ENCODE measurements at regions not wholly inside any gene's neighbourhood (a gene's known extent, or its start where the extent isn't known, plus 50 kb on each side); places are given as distances from the start of the nearest gene placed in this dataset.

- no peak overlapping the region for H3K27ac ChIP-seq
- no peak overlapping the region for H3K4me3 ChIP-seq
Observed at GRCh38 chr11:45725776-45726492, 60.5 kb upstream of the CHST1 start.

- Histone ChIP-seq H3K27ac (no peak overlapping the region), H3K4me3 (no peak overlapping the region)
Observed at GRCh38 chr11:45725121-45725520, 59.7 kb upstream of the CHST1 start.

DNA sequence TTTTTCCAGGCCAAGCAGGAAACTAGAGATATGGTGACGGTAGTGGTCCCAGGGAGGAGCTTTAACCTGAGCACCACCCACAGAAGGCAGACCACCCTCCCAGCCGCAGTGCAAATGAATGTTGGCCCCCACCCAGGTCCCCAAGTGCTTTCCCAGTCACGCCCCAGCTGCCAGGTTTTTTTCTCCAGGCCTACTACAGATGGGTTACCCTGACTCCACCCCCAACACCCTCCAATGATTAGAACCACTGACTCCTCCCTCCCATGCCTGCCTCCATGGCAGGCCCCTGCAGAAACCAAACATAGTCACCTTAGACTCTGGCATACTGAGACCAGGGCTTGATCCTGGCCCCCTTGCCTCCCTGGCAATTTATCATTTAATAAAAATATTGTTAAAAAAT, 58.7 kb upstream of the CHST1 start:
- no peak overlapping the region for H3K4me3 ChIP-seq
- no peak overlapping the region for H3K27ac ChIP-seq

DNA sequence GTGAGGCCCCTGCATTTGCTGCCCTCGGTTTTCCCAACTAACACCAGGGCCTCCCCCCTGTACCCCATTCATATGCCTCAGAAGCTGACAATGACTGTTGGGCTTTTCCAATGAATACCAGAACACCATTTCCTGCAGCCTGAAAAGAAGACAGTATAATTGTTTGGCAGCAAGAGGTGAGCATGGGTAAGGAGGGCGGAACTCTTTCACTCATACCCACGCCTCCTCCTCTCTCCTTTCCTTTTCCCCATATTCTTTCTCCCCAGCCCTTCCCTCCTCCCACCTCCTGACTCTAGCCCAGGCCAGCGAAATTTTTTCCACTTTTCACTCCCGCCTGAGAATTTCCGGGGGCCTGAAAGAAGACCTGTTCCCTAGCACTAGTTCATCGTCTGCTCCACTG, 58.0 kb upstream of the CHST1 start:
- no peak overlapping the region for H3K4me3 ChIP-seq
- H3K27ac ChIP-seq = no peak overlapping the region

GRCh38 chr11:45722144-45722543, 56.7 kb upstream of the CHST1 start:
- no peak overlapping the region for H3K27ac ChIP-seq
- no peak overlapping the region for H3K4me3 ChIP-seq

DNA sequence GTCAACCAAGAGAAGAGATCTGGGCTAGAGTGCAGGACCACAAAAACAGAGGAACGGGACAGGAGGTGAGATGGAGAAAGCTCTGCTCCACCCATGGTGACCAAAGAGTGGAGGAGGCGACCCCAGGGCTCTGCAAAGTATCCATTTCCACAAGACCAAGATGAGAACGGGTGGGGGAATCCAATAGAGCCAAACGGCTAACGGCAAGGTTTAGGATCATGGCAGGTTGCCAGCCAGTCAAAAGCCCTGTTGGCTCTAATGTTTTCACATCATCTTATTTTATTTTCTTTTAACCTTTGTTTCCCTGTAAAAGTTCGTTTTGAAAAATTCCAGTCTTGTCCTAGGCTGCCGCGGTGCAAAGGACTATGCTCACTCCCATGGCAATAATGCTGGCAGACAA, 52.1 kb upstream of the CHST1 start:
- Histone ChIP-seq H3K27ac (no peak overlapping the region), H3K4me3 (no peak overlapping the region)

DNA sequence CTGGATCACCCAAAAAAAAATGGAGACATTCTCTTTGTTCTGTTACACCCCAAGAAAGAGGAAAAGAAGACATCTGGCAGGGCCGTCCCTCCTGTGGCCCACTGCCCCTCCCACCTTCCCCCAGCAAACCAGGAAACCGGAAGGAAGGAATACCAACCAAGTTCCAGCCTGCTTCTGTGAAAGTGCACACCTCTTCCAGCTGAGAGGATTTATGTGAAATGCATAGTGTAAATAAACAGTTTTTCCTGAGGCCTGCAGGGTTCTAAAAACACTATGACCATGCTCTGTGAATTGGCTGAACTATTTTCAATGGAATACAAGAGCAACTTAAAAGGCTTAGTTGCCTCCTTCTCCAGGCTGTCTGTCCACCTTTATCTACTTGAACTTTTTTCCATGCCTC, 50.0 kb upstream of the CHST1 start:
- Histone ChIP-seq H3K27ac (no peak overlapping the region), H3K4me3 (no peak overlapping the region)
